ENCODE measurements at regions not wholly inside any gene's neighbourhood (a gene's known extent, or its start where the extent isn't known, plus 50 kb on each side); places are given as distances from the start of the nearest gene placed in this dataset.

GRCh38 chr6:25122001-25122400 lies 157.2 kb upstream of the CARMIL1 start:
- Histone ChIP-seq H4K8ac (replicated peaks; ENCODE audit: insufficient read length, low read depth, low read length) (no peak overlapping the region), H2BK12ac (ENCODE audit: insufficient read length, low read depth, low read length) (no peak overlapping the region), H2BK120ac (ENCODE audit: low read depth, low read length, poor library complexity, severe bottlenecking) (no peak overlapping the region), H3K79me2 (ENCODE audit: insufficient read depth, low read length) (no peaks in the 10 kb centered on the region), H3K23me2 (ENCODE audit: insufficient read length, low read depth, low read length, poor library complexity, severe bottlenecking) (no peaks in the 10 kb centered on the region), H3K9me3 (ENCODE audit: control insufficient read depth, low read depth, low read length) (no peaks in the 10 kb centered on the region), H2AFZ (ENCODE audit: low read length) (no peak overlapping the region), H3K4ac (ENCODE audit: low read depth, low read length) (no peak overlapping the region), H4K5ac (ENCODE audit: insufficient read length, low read depth, low read length) (no peak overlapping the region), H2BK5ac (ENCODE audit: insufficient read length, low read length) (no peak overlapping the region), H3K9ac (ENCODE audit: extremely low read depth, insufficient read length, low read length) (no peak overlapping the region), H4K91ac (ENCODE audit: insufficient read length, low read depth, low read length) (no peak overlapping the region), H2BK20ac (ENCODE audit: low read depth, low read length, poor library complexity, severe bottlenecking) (no peak overlapping the region), H3K23ac (ENCODE audit: insufficient read length, low read depth, low read length) (no peak overlapping the region), H3K56ac (ENCODE audit: insufficient read length, low read depth, low read length) (no peak overlapping the region), H4K20me1 (ENCODE audit: control insufficient read depth, insufficient read depth, insufficient read length) (no peaks in the 10 kb centered on the region), H3K4me2 (ENCODE audit: insufficient read depth, insufficient read length, low read length) (no peak overlapping the region), H3K4me1 (ENCODE audit: insufficient read depth, low read length) (no peaks in the 10 kb centered on the region), H3K14ac (ENCODE audit: insufficient read depth, low read length) (no peak overlapping the region), H2BK15ac (ENCODE audit: low read depth, low read length) (no peak overlapping the region), H3K27me3 (ENCODE audit: insufficient read depth, low read length) (no peaks in the 10 kb centered on the region), H3K27ac (ENCODE audit: insufficient read length, low read depth, low read length) (no peak overlapping the region), H2AK5ac (ENCODE audit: insufficient read length, low read length) (no peak overlapping the region), H3T11ph (ENCODE audit: low read length) (no peak overlapping the region), H3K79me1 (ENCODE audit: insufficient read depth, low read depth, low read length, poor library complexity, severe bottlenecking) (no peaks in the 10 kb centered on the region), H3K18ac (ENCODE audit: insufficient read length, low read depth, low read length) (no peak overlapping the region)
- Mint-ChIP-seq H3K27me3 (ENCODE audit: low read depth) (no peaks in the 10 kb centered on the region; the same call in 1 of the 2 replicates), H3K4me1 (no peaks in the 10 kb centered on the region), H3K4me3 (no peak overlapping the region), H3K36me3 (ENCODE audit: insufficient read depth in 1 of 3, low read depth in 3 of 3) (peaks cover 0 to 4% (median 0%) of the 10 kb centered on the region in 3 experiments; a peak in 1 of 7 replicates), H3K27ac (no peak overlapping the region), H3K9me3 (no peaks in the 10 kb centered on the region)
- no peak for DNase-seq
- WGBS (ENCODE audit: extremely low coverage, insufficient read length, low lambda C conversion rate) = no CpG with 5 or more reads among the region's 2 CpGs
- TF ChIP-seq CTCF (conservative IDR thresholded peaks at IDR 0.05) = no peak

All from H9 (cell line).